HG02852 (cell line): ENCODE measurements at regions not wholly inside any gene's neighbourhood (a gene's known extent, or its start where the extent isn't known, plus 50 kb on each side); places are given as distances from the start of the nearest gene placed in this dataset.
"Not testable (repeated sequence)": the region's sequence is repeated elsewhere in the genome, so short reads cannot be mapped to it uniquely, and the experiment has no call there.

Experiments
- ATAC-seq: cut with Tn5 transposase; IDR thresholded peaks from one replicate; pipeline ENCODE4 v1.9.1; 2021; ENCODE audit warnings: mild to moderate bottlenecking, moderate library complexity; ENCODE audit not compliant: unreplicated experiment

DNA sequence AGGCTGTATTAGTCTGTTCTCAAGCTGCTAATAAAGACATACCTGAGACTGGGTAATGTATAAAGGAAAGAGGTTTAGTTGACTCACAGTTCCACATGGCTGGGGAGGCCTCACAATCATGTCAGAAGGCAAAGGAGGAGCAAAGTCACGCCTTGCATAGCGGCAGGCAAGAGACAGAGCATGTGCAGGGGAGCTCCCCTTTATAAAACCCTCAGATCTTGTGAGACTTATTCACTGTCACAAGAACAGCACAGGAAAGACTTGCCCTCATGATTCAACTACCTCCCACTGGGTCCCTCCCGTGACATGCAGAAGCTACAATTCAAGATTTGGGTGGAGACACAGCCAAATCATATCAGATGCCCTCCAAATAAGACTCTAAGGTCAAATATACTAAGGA is 139.4 kb upstream of the TOP1 start:
- not testable (repeated sequence) for ATAC-seq

DNA sequence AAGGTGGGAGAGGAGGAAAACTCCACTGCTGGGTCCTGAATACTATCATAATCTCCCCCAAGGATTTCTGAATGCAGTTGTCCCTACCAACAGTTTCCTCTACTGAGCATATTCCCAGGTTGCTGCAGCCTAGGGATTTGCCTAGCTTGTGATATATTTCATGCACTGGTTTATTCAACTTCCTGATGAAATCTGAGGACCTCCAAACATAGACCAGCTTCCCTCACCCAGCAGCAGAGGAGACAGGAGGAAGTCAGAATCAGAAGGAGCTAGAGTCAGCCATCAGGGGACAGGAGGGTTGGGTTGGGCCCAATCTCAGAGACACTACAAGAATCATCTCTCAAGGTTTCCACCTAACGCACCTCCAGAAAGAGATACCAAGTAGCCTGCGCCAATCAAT is 138.4 kb upstream of the TOP1 start:
- no peak for ATAC-seq

DNA sequence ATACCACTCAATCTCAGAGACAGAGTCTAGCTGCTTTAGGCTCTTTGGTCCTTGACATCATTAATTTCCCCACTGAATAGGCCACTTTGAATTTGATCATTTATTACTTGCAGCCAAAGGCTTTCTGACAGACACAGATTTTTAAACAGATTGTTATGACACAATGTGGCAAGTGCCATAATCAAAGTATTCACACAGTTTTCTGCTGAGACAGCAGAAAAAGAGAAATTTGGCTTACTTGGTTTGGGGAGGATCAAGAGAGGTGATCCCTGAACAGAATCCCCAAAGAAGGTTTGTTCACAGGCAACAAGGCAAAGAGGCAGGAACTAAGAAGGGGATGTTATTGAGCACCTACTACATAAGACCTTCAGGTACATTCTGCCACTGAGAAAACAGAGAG is 138.0 kb upstream of the TOP1 start:
- ATAC-seq: no peak

DNA sequence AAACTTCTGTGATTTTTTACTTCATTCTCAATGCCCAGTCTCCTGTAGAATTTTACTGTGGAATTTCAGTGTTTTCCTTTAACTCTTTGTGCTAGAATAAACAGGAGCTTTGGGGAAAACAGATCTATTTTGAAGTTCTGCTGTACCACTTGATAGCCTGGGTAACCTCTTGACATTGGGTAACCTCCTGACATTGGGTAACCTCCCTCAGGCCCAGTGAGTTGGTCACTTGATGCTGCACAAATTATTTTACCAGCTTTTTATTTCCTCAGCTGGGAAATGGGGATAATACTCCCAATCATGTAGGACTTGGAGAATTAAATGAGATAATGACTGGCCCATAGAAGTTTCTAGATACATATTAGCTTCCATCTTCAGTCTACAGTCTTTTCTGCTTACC is 137.3 kb upstream of the TOP1 start:
- no peak for ATAC-seq

GRCh38 chr20:40892642-40893041 is 136.0 kb upstream of the TOP1 start:
- ATAC-seq: no peak

DNA sequence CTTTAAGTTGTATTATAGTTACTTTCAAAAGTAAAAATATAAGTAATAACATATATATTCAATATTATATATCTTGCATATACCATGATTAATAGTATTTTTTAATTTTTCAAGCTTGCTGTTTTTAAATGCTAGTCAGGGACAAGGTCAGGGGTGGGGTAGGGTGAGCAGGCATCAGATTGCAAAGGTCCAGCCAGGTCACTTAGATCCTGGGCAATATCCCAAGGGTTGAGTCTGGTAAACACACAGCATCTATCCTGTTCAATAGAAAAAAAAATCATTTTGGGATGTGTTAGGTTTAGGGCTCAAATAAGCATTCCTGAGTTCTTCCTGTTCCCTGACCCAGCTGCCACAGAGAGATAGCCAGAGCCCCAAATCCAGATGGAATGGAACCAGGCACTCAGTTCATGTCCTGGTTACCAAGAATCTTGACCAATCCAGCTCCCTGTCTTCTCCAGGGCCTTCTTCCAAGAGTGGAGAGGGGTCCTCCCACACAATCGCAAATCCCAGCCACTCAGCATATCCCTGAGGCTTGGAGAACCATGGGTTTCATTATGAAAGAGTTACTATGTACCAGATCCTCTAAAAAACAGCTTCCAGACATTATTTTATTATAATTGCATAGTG is 134.9 kb upstream of the TOP1 start:
- ATAC-seq: no peak

GRCh38 chr20:40894237-40894630 is 134.4 kb upstream of the TOP1 start:
- no peak for ATAC-seq

- ATAC-seq: no peak
These were observed 133.4 kb upstream of the TOP1 start for GRCh38 chr20:40895182-40895581.

GRCh38 chr20:40896814-40897700 is 131.6 kb upstream of the TOP1 start:
- no peak for ATAC-seq

- ATAC-seq: no peak
These were observed 129.3 kb upstream of the TOP1 start for GRCh38 chr20:40899344-40899743.

DNA sequence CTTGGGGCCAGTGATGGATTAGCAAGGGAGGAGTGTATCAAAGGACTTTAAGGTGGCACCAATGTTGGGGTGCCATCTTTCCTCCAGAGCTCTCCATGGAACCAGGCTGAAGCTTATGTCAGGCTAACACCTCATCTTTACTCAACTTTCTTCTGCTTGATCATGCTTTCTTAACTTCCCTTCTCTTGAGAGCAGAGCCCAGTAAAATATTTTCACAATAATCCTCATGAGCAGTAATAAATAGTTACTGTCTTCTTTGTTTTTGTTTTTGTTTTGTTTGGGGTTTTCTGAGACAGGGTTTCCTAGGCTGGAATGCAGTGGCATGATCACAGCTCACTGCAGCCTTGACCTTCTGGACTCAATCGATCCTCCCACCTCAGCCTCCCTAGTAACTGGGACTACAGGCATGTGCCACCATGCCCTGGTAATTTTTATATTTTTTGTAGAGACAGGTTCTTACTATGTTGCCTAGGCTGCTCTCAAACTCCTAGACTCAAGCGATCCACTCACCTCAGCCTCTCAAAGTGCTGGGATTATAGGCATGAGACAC is 127.9 kb upstream of the TOP1 start:
- ATAC-seq: no peak

- no peak for ATAC-seq
These were observed 126.0 kb upstream of the TOP1 start for GRCh38 chr20:40902661-40903060.

DNA sequence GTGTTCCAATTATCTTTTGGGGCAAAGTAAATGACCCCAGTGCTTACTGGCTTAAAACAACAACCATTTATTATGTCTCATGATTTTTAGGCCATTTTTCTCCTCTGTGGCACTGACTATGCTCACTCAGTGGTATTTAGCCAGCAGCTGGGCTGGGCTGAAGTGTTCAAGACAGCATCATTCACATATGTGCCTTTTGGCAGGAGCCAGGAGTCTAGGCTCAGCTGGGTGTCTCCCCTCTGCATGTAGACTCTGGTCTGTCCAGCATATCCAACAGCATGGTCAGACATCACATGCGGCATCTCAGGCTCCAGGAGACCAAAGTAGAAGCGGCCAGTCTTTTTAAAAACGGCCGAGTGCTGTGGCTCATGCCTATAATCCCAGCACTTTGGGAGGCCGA is 120.3 kb upstream of the TOP1 start:
- no peak for ATAC-seq

- not testable (repeated sequence) for ATAC-seq
These were observed 119.1 kb upstream of the TOP1 start for GRCh38 chr20:40909489-40909888.

DNA sequence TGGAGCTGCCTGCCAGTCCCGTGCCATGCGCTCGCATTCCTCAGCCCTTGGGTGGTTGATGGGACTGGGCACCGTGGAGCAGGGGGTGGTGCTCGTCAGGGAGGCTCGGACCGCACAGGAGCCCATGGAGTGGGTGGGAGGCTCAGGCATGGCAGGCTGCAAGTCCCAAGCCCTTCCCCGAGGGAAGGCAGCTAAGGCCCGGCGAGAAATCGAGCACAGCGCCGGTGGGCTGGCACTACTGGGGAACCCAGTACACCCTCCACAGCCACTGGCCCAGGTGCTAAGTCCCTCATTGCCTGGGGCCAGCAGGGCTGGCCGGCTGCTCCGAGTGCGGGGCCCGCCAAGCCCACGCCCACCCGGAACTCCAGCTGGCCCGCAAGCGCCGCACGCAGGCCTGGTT is 118.2 kb upstream of the TOP1 start:
- not testable (repeated sequence) for ATAC-seq

- ATAC-seq: not testable (repeated sequence)
These were observed 117.5 kb upstream of the TOP1 start for GRCh38 chr20:40911152-40911551.

DNA sequence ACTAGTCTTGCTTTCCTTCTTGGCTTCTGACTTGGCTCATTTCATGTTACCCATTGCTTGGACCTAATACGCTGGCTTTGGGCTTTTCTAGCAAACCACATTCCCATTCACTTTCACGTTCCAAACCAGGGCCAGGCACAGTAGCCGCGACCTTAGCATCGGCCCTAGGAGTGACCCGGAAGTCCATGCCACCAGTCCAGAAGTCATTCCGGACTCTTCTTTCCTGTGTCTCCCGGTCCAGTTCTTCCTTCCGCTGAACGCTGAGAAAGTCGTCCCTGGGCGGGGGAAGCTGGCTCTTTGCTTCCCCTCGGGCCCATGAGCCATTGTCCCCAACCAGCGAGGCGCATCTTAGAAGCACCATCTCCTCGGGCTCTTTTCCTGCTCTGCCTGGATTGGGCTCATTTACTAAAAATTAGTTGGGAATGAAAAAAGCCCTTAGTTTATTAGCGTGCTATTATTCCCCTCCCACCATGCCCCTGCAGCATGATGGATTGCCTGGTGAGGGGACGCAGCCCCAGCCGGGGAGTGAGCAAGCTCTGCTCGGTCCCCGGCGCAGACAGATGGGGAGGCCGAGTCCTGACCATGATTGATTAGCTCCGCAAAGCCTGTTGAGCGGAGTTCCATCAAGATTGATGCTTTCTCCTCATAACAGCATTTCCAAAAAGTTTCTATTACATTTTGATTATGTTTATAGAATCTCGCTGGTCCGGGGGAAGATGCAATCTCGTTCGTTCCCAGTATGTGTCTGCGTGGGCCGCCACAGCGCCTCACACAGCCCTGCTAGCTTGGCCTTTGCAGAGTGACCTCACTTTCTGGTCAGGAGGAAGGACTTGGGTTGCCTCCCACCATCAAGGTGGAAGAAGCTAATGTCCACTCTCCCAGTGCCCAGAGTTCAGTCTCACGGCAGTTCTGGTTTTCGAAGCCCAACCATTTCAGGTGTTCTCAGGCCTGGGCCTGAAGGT is 115.1 kb upstream of the TOP1 start:
- no peak for ATAC-seq

DNA sequence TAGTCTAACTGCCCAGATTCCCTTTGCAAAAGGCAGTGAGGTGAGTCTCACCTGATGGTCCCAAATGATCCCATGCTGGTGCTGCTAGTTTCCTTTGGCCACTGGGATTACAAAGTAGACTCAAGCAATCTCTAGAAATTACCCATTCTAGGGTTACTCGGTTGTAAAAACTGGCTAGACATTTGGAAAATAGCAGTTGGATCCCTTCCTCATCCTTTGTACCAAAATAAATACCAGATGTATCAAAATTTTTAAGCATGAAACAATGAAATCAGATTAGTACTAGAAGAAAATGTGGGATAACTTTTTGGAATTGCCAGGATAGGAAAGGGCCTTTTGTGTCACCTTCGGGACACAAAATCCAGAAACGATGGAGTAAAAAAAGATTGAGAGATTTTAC is 112.9 kb upstream of the TOP1 start:
- no peak for ATAC-seq

- ATAC-seq: no peak
These were observed 112.3 kb upstream of the TOP1 start for GRCh38 chr20:40916276-40916675.

DNA sequence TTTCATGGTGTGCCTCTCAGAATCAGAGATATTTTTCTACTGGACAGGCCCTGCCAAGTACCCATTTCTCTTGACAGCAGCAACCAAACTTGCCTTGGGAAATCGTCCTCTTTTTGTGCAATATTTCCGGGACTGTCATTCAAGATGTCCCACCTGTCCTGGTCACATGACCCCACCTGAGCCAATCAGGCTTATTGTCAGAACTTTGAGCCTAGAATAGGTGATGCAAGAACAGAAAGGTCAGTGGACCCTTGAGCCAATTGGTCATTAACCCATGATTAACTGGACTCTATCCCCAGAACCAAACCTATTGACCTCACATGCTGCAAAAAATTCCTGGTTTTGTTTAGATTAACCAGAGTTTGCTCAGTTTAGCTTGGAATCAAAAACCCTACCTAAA is 108.3 kb upstream of the TOP1 start:
- no peak for ATAC-seq

DNA sequence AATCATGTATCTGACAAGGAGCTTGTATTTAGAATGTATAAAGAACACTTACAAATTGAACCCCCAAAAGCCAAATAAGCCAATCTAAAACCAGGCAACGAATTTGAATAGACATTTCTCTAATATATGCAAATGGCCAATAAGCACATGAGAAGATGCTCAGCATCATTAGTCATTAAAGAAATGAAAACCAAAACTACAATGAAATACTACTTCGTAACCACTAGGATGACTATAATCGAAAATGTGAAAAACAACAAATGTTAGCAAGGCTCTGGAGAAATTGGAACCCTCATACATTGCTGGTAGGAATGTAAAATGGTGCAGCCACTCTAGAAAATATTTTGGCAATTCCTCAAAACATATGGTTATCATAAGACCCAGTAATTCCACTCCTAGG is 105.8 kb upstream of the TOP1 start:
- ATAC-seq: no peak
